Peyer's patch (tissue), 4 donors: ENCODE measurements at regions not wholly inside any gene's neighbourhood (a gene's known extent, or its start where the extent isn't known, plus 50 kb on each side); places are given as distances from the start of the nearest gene placed in this dataset.

Experiments used
- POLR2A ChIP-seq, 2 donors: fragments of 450-650 bp; IDR thresholded peaks; one replicate each; pipeline ENCODE4 v1.5.1; 2017; ENCODE audit warnings: antibody characterized with exemption in 2 of 2, mild to moderate bottlenecking in 2 of 2, moderate library complexity in 2 of 2
- TF ChIP-seq, protein P1 (sequence below), 6 experiments: fragments of 450-650 bp in 4 of 6; fragments of 200-600 bp in 2 of 6; sonication (generic) in 1 of 6; IDR thresholded peaks; one replicate each; pipeline ENCODE4 v1.5.1; 2017 to 2019; ENCODE audit warnings: antibody characterized with exemption in 6 of 6, mild to moderate bottlenecking in 3 of 6, moderate library complexity in 1 of 6

GRCh38 chr18:2144811-2145210 is 426.5 kb downstream of the METTL4 start:
- TF ChIP-seq, protein P1, sequence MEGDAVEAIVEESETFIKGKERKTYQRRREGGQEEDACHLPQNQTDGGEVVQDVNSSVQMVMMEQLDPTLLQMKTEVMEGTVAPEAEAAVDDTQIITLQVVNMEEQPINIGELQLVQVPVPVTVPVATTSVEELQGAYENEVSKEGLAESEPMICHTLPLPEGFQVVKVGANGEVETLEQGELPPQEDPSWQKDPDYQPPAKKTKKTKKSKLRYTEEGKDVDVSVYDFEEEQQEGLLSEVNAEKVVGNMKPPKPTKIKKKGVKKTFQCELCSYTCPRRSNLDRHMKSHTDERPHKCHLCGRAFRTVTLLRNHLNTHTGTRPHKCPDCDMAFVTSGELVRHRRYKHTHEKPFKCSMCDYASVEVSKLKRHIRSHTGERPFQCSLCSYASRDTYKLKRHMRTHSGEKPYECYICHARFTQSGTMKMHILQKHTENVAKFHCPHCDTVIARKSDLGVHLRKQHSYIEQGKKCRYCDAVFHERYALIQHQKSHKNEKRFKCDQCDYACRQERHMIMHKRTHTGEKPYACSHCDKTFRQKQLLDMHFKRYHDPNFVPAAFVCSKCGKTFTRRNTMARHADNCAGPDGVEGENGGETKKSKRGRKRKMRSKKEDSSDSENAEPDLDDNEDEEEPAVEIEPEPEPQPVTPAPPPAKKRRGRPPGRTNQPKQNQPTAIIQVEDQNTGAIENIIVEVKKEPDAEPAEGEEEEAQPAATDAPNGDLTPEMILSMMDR (IDR thresholded peaks at IDR 0.05) = no peak
- TF ChIP-seq POLR2A (IDR thresholded peaks at IDR 0.05) = no peak
